Left ventricle myocardium inferior (tissue), 1 donor: ENCODE measurements at regions not wholly inside any gene's neighbourhood (a gene's known extent, or its start where the extent isn't known, plus 50 kb on each side); places are given as distances from the start of the nearest gene placed in this dataset.

ENCODE experiments used
- DNase-seq: peaks from one replicate; pipeline ENCODE4 v3.0.0-alpha.2; 2020
- H3K27ac ChIP-seq: fragments of 200-600 bp; replicated peaks from 2 replicates; pipeline ENCODE4 v1.8.0; 2021
- H3K27me3 ChIP-seq: fragments of 200-600 bp; 2 replicates; pipeline ENCODE4 v1.8.0; 2021; ENCODE audit warnings: low read depth
- H3K36me3 ChIP-seq: fragments of 200-600 bp; 2 replicates; pipeline ENCODE4 v1.8.0; 2021
- H3K4me1 ChIP-seq: fragments of 200-600 bp; 2 replicates; pipeline ENCODE4 v1.8.0; 2021
- H3K4me3 ChIP-seq: fragments of 200-600 bp; 2 replicates; pipeline ENCODE4 v1.8.0; 2021; ENCODE audit warnings: mild to moderate bottlenecking, moderate library complexity
- H3K9me3 ChIP-seq: fragments of 200-600 bp; replicated peaks from 2 replicates; pipeline ENCODE4 v1.8.0; 2021
- intact Hi-C: fragments of 100-400 bp; cut with micrococcal nuclease; formaldehyde crosslinking; loops from one replicate; pipeline ENCODE4 v1.11.0; 2022
- TF ChIP-seq, protein P1 (sequence below): fragments of 200-600 bp; IDR thresholded peaks from 2 replicates; pipeline ENCODE4 v1.8.0; 2021; ENCODE audit warnings: antibody characterized with exemption, mild to moderate bottlenecking, borderline replicate concordance
- donor health status: DM: no; HTN: yes; CAD: no; lungs with severe emphysema.

DNA sequence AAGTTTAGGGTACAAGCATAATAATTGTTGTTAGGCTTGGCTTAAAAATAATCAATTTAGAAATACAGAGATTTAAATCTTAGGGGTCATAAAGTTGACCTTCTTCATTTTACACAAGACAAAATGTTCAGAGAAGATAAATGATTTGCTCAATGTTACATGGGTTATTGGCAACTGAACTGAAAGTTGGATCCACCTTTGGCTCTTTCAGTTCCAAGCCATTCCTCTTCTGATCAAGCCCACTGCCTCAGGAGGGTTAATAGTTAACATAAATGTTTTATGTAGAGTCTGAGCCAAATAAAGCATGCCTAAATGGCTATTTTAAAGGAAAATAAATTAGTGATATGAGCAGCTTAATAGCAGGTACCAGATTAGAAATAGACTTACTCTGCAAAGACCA, 79.1 kb upstream of the RHOBTB1 start:
- no peaks in the 10 kb centered on the region for H3K9me3 ChIP-seq
- TF ChIP-seq, protein P1, sequence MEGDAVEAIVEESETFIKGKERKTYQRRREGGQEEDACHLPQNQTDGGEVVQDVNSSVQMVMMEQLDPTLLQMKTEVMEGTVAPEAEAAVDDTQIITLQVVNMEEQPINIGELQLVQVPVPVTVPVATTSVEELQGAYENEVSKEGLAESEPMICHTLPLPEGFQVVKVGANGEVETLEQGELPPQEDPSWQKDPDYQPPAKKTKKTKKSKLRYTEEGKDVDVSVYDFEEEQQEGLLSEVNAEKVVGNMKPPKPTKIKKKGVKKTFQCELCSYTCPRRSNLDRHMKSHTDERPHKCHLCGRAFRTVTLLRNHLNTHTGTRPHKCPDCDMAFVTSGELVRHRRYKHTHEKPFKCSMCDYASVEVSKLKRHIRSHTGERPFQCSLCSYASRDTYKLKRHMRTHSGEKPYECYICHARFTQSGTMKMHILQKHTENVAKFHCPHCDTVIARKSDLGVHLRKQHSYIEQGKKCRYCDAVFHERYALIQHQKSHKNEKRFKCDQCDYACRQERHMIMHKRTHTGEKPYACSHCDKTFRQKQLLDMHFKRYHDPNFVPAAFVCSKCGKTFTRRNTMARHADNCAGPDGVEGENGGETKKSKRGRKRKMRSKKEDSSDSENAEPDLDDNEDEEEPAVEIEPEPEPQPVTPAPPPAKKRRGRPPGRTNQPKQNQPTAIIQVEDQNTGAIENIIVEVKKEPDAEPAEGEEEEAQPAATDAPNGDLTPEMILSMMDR, result no peak
- no peaks in the 10 kb centered on the region for H3K27me3 ChIP-seq
- H3K27ac ChIP-seq, result no peak overlapping the region
- H3K4me3 ChIP-seq, result no peak overlapping the region
- no peaks in the 10 kb centered on the region for H3K4me1 ChIP-seq
- DNase-seq, result no peak
- H3K36me3 ChIP-seq, result no peaks in the 10 kb centered on the region
- intact Hi-C loops, result no loop called here

DNA sequence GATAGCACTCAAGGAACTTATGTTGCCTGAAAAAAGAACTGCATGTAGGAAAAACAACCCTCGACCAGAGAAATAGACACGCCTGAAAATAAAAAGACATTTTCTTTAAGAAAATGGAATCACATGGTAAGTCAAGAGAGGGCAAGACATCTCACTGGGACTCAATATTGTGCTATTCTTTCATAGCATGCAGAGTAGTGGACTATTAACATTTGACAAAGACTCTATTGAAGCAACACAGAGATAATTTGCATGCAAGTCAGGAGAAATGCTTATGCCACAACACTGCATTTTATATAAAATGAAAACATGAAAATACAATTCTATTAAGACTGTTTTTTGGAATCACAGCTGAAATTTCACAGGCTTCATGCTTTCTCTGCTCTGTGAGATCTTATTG, 77.9 kb upstream of the RHOBTB1 start:
- no peaks in the 10 kb centered on the region for H3K9me3 ChIP-seq
- no peak for DNase-seq
- intact Hi-C loops, result no loop called here
- no peaks in the 10 kb centered on the region for H3K4me1 ChIP-seq
- H3K4me3 ChIP-seq, result no peak overlapping the region
- no peaks in the 10 kb centered on the region for H3K36me3 ChIP-seq
- H3K27me3 ChIP-seq, result no peaks in the 10 kb centered on the region
- TF ChIP-seq, protein P1, result no peak
- H3K27ac ChIP-seq, result no peak overlapping the region

DNA sequence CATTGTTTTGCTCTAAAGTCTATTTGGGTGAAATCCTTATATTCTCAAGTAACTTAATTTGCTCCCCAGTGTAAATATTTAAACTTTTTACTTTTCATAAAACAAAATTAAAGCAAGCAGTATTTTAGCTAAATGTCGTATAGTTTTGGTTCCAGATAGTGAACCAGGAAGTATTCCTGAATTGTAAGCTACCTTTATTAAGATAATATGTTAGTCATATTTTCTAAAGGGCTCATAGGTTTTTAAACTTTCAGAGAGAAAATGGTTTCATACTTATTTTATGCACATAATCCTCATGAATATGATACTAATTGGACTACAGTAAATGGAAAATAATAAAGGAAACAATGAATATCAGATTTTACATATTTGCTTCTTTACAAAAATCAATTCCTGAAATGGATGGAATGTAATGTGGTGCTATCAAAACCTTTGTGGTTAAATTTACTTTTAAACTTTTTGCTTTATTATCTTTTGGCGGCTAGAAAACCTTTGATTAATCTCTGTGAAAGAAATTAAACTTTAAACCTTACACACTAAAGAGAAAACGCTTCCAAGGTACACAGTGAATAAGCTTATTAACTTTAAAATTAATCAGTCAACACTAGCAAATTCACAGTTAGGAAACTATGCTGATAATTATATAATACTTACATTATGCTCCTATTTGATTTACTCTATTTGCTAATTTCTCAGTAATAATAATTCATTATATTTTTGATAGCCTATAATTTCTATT, 76.6 kb upstream of the RHOBTB1 start:
- no peaks in the 10 kb centered on the region for H3K4me1 ChIP-seq
- no peaks in the 10 kb centered on the region for H3K36me3 ChIP-seq
- no peak overlapping the region for H3K27ac ChIP-seq
- no peaks in the 10 kb centered on the region for H3K27me3 ChIP-seq
- no peaks in the 10 kb centered on the region for H3K9me3 ChIP-seq
- no peak for DNase-seq
- TF ChIP-seq, protein P1, result no peak
- intact Hi-C loops, result no loop called here
- H3K4me3 ChIP-seq, result no peak overlapping the region

DNA sequence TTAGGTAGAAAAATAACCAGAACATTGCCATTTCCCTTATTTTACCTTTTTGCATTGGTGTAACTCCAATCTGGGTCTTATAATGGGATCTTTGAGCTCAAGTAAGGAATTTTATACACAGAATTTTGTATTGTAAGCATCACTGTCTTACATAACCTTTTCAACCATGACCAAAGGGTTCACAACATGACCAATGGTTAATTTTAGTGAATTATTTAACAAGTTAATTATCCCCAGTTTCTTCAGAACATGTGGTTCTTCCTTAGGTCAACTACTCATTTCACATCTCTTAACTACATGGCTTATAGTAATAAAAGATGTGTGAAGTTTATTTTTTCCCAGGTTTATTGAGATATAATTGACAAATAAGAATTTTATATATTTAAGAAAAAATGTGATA, 74.2 kb upstream of the RHOBTB1 start:
- TF ChIP-seq, protein P1, result no peak
- Histone ChIP-seq H3K4me1 (no peaks in the 10 kb centered on the region), H3K36me3 (no peaks in the 10 kb centered on the region), H3K27me3 (no peaks in the 10 kb centered on the region), H3K27ac (no peak overlapping the region), H3K9me3 (no peaks in the 10 kb centered on the region), H3K4me3 (no peak overlapping the region)
- intact Hi-C loops, result no loop called here
- DNase-seq, result no peak

DNA sequence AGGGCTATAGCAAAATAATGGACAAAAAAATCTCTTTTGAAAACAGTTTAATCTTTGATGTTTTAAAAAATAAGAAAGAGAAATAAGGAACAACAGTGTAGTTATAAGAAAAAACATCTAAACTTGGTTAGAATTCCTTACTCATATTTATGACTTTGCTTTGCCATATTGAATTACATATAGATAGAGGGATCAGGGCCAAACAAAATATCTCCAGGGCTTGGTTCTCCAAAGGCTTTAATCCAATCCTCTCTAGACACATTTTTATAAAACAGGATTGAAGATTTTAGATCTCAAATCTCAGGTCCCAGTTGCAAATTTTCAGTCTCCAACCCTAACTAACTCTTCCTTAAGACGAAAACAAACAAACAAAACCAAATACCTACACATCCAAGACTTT, 72.6 kb upstream of the RHOBTB1 start:
- no peaks in the 10 kb centered on the region for H3K36me3 ChIP-seq
- no peak for DNase-seq
- intact Hi-C loops, result no loop called here
- H3K4me3 ChIP-seq, result no peak overlapping the region
- H3K4me1 ChIP-seq, result no peaks in the 10 kb centered on the region
- no peak overlapping the region for H3K27ac ChIP-seq
- TF ChIP-seq, protein P1, result no peak
- no peaks in the 10 kb centered on the region for H3K9me3 ChIP-seq
- H3K27me3 ChIP-seq, result no peaks in the 10 kb centered on the region
